H1 (cell line): ENCODE measurements at regions not wholly inside any gene's neighbourhood (a gene's known extent, or its start where the extent isn't known, plus 50 kb on each side); places are given as distances from the start of the nearest gene placed in this dataset.

Experiments used
- TF ChIP-seq, protein P1 (sequence below): fragments of 300-600 bp; sonication (generic); IDR thresholded peaks from 2 replicates; pipeline ENCODE4 v1.7.1; 2012; ENCODE audit warnings: low read length, moderate library complexity, mild to moderate bottlenecking, inconsistent platforms; ENCODE audit not compliant: insufficient replicate concordance

DNA sequence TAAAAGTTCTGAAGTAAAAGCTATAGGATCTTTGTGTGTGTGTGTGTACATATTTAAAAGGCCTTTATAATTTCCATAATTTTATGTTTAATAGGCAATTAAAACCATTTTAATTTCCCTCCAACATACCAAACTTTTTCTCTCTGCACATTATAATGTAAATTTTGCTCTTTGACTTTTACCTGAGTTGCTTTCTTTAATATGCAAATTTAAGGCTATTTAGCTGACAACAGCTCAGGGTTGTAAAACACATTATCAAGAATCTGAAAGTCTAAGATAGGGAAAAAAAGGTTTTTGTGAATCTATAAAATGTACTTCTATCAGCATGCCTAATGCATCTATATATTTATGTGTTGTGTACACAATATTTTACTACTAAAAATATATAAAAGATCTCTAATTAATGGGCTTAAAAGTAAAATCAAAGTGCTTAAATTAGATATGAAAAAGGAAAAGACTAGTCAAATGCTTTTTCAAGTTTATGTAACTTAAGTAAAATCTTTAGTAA, 239.6 kb upstream of the RAI14 start (continued):
- TF ChIP-seq, protein P1, sequence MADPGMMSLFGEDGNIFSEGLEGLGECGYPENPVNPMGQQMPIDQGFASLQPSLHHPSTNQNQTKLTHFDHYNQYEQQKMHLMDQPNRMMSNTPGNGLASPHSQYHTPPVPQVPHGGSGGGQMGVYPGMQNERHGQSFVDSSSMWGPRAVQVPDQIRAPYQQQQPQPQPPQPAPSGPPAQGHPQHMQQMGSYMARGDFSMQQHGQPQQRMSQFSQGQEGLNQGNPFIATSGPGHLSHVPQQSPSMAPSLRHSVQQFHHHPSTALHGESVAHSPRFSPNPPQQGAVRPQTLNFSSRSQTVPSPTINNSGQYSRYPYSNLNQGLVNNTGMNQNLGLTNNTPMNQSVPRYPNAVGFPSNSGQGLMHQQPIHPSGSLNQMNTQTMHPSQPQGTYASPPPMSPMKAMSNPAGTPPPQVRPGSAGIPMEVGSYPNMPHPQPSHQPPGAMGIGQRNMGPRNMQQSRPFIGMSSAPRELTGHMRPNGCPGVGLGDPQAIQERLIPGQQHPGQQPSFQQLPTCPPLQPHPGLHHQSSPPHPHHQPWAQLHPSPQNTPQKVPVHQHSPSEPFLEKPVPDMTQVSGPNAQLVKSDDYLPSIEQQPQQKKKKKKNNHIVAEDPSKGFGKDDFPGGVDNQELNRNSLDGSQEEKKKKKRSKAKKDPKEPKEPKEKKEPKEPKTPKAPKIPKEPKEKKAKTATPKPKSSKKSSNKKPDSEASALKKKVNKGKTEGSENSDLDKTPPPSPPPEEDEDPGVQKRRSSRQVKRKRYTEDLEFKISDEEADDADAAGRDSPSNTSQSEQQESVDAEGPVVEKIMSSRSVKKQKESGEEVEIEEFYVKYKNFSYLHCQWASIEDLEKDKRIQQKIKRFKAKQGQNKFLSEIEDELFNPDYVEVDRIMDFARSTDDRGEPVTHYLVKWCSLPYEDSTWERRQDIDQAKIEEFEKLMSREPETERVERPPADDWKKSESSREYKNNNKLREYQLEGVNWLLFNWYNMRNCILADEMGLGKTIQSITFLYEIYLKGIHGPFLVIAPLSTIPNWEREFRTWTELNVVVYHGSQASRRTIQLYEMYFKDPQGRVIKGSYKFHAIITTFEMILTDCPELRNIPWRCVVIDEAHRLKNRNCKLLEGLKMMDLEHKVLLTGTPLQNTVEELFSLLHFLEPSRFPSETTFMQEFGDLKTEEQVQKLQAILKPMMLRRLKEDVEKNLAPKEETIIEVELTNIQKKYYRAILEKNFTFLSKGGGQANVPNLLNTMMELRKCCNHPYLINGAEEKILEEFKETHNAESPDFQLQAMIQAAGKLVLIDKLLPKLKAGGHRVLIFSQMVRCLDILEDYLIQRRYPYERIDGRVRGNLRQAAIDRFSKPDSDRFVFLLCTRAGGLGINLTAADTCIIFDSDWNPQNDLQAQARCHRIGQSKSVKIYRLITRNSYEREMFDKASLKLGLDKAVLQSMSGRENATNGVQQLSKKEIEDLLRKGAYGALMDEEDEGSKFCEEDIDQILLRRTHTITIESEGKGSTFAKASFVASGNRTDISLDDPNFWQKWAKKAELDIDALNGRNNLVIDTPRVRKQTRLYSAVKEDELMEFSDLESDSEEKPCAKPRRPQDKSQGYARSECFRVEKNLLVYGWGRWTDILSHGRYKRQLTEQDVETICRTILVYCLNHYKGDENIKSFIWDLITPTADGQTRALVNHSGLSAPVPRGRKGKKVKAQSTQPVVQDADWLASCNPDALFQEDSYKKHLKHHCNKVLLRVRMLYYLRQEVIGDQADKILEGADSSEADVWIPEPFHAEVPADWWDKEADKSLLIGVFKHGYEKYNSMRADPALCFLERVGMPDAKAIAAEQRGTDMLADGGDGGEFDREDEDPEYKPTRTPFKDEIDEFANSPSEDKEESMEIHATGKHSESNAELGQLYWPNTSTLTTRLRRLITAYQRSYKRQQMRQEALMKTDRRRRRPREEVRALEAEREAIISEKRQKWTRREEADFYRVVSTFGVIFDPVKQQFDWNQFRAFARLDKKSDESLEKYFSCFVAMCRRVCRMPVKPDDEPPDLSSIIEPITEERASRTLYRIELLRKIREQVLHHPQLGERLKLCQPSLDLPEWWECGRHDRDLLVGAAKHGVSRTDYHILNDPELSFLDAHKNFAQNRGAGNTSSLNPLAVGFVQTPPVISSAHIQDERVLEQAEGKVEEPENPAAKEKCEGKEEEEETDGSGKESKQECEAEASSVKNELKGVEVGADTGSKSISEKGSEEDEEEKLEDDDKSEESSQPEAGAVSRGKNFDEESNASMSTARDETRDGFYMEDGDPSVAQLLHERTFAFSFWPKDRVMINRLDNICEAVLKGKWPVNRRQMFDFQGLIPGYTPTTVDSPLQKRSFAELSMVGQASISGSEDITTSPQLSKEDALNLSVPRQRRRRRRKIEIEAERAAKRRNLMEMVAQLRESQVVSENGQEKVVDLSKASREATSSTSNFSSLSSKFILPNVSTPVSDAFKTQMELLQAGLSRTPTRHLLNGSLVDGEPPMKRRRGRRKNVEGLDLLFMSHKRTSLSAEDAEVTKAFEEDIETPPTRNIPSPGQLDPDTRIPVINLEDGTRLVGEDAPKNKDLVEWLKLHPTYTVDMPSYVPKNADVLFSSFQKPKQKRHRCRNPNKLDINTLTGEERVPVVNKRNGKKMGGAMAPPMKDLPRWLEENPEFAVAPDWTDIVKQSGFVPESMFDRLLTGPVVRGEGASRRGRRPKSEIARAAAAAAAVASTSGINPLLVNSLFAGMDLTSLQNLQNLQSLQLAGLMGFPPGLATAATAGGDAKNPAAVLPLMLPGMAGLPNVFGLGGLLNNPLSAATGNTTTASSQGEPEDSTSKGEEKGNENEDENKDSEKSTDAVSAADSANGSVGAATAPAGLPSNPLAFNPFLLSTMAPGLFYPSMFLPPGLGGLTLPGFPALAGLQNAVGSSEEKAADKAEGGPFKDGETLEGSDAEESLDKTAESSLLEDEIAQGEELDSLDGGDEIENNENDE, result peak; percentile 95
